Occipital lobe (tissue), 1 donor: ENCODE measurements at regions not wholly inside any gene's neighbourhood (a gene's known extent, or its start where the extent isn't known, plus 50 kb on each side); places are given as distances from the start of the nearest gene placed in this dataset.

Source experiments
- DNase-seq: peaks from one replicate; lab custom pipeline; 2025; lab: John Stamatoyannopoulos, UW

DNA sequence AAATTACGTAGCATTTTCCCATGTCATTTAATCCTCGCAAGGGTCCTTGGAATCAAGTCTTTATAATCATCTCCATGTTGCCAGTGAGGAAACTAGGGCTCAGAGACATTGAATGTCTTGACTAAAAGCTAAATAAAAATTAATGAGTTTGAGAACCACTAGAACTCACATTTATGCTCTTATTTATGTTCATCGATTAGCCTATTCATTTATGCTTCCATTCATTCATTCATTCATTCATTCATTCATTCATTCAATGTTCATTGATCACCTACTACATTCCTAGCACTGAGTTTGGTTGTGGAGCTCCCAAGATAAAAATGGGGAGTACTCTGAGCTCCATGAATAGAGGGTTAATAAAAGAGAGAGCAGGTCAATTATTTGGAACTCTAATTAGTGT, 59.7 kb downstream of the KCNA1 start:
- DNase-seq, result no peak

DNA sequence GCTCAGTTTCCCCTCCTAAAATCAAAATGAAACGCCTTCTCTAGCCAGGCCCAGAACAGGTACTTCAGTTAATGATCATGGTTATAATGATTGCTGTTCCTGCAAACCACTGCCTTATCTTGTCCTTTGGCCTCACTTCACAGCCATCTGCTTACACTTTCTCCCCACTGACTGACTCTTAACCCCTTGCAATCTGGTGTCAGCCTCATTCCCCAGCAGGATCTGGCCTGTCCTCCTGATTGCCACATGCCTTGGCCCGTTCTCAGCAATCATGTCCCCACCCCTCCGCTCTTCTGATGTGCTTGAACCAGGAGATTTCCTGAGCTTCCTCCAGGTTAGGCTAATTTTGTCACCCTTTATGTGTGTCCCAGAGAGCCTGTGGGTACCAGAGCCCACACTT, 64.5 kb downstream of the KCNA1 start:
- no peak for DNase-seq

DNA sequence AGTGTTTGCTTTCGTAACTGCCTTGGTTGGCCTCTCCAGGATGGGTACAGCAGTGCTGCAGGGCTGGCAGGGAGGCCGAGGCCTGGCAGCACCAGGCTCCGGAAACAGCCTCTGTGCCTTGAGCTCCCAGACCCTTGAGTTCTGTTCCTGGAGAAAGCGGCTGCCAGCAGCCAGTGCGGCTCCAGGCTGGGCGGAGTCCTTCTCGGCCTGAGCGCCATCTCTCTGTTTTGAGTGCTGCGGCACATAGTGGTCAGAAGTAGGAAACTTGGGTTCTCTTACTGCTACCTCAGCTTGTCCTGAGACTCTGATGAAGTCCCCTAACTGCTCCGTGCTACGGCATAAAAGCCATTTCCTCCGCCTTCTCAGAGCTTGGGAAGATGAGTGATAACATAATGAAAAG, 65.9 kb downstream of the KCNA1 start:
- no peak for DNase-seq

DNA sequence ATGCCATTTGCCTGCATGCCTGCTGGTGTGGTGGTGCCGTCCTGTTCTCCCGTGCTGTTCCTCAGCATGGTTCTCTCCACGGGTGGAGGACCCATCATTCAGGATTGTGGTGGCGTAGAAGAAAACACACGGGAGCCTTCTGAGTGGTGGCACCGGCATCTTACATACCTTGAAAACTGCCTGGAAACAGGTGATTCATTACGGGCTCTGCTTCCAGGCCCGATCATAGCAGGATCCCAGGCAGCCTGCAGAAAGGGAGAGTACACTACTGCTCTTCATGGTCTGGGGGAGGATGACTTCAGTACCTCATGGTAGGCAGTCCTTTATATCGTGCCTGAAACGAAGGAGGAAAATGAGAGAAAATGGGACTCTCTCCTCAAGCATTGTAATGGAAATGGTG, 66.6 kb upstream of the KCNA5 start:
- DNase-seq, result no peak

DNA sequence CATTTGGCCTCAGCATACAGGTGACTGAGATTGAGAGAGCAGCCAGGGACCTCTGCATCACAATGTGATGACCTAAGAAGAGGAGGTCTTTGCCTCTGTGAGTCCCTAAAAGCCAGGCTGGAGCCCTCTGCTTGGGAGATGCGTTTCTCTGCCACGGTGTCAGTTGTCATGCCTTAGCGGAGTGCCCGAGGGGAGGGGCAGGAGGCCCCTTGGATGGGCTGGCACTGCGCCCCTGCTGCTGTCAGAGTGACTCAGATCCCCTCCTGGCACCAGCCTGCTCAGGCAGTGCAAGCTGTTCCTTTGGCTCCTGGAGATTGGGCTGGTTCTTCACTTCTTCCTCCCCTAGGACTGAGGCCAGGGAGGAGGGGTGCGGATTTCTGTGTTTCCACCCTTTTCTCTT, 64.9 kb upstream of the KCNA5 start:
- DNase-seq, result peak; percentile 12

DNA sequence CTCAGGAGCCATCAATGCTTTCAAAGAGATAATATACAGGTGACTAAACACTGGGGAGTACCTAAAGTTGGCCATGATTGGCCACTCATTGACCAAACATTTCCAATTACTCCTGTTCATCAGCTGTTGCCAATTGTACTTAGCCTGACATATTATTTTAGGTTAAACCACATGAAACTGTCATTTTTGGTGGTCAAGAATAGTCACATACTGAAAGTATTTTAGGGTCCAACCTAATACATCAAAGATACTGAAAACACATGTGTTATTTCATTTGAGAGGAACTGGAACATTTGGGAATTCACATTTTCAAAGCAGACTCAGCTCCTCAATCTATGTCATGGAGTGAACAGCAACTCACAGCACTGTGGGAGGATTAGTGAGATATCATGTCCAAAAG, 63.9 kb upstream of the KCNA5 start:
- DNase-seq, result no peak

DNA sequence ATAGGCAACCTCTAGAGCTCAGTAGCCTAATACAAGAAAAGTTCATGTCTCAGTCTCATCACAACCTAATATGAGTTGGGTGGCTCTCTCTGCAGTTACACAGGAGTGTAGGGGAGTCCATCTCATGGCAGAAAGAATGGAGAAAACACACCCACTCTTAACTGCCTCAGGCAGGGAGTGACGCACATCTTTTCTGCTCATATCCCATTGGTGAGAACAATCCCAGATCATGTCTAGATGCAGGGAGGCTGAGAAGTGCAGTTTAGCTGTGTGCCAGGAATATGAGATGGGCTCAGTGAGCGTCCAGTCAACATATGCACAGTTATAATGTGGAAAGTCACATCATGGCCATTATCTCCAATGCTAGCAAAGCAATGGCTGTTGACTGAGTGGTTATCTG, 59.3 kb upstream of the KCNA5 start:
- peak; percentile 13 for DNase-seq

DNA sequence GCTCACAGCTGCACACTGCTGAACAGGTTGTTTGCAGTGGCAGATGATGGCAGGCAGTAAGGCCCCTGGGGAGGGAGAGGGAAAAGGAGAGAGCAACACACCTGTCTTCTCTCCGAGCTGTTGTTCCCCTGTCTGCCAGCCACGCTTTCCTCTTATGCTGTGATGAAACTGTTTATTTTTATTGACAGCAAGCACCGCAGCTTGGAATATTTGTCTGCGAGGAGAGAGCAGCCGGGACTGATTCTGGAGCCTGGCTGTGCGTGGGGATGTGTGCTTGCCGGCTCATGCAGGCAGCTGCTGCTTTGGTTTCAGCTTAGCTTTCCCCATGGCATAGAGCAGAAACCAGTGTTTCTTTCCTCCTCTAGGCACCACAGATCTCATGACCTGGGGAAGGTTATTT, 58.7 kb upstream of the KCNA5 start:
- DNase-seq, result no peak

DNA sequence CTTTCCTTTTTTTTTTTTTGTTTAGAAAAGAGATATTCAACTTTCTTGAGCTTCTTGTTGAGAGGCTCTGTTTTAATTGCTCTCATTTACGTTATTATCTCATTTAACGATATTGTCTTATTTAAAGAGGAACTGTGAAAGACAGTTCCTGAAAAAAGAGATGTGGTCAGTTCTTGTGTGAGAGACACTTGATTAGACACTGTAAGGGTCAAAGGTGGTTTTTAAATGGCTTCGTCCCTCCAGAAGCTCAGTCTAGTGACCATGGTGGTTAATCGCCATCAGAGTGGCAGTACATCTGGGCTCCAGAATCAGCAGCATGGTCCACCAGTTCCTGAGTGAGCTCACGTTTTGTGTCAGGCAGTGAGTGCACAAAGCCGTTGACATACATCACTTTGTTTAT, 57.9 kb upstream of the KCNA5 start:
- DNase-seq, result no peak

DNA sequence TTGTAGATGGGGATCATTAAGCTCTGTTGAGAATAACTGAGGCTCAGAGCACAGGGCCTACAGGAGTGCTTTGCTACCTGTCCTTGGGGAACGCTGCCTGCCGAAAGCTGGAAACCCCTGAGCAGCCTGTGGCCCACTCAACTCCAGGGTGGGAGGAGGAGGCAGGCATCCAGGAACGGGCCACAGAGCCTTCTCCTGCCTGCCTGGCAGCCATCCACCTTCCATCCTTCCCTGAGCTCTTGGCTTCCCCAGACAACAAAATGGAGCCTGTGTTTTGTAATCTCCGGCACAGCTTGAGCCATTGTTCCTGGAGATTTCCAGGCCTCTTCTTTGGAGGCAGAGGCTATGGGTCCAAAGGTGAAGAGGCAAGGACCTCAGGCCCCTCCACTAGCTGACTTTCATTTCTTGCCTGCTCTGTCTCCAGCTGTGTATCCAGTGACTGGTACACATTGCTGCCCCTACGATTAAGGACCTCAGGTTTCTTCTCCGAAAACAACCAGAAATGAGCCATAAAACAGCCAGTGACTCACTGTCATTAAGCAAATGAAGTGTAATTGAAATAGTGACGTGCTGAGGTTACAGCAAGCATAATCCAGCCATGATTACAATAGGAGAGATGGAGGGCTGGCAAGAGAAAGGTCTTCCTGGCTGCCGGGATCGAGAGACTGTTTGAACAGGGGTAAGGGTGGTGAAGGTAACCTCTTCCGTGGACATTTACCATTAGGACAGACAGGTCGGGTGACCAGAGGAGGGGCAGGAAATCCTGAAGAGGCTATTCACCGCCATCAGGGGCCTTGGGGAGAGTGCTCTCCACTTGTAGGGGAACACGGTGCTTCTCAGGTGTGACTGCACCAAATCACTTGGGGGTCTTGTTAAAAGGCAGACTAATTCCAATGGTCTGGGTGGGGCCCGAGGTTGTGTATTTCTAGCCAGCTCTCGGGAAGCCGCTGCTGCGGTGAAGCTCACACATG, 56.3 kb upstream of the KCNA5 start:
- DNase-seq, result no peak

DNA sequence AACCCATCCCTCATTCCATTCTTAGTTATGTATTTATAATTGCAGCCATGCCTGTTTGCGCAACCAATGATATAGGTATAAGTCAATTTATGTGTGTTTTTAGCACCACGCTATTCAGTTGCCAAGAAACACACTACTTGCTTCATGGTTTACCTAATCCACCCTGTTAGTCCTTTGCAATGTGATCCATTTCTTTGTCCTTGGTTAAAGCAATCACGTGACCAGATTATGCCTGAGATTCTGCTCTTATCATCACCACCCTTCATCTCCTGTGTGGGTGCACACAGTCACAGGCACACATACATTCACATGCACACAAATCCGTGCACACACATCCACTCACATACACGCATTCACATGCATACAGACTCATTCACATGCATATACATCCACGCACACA, 52.3 kb upstream of the KCNA5 start:
- DNase-seq, result no peak

DNA sequence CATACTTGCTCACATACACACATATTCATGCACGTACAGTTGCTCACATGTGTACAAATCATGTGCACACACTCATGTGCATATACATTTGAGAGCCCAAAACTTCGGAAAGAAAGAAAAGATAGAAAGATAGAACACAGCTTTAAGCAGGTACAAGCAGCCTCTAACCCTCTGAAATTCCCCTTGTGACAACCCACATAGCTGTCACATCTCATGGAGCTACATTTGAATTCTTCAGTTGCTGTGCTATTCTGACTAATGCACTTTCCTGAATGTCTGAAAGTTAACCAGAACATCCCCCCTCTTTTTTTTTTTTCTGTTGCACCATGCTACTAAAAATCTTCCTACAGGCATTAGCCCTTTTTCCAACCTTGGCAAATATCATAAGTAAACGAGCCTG, 51.9 kb upstream of the KCNA5 start:
- DNase-seq, result no peak

DNA sequence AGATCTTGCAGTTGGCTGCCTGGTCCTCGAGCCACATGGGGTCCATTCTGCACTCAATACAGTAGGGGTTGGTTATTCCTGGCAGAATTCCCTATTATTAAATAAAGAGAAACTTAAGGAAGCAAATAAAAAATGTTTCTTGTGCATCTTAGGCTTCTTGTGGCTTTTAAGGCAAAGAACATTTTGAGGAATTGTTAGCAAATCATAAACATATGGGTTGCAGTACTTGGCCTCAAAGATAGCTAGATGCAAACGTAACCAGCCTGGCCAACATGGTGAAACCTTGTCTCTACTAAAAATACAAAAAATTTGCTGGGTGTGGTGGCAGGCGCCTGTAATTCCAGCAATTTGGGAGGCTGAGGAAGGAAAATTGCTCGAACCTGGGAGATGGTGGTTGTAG, 50.8 kb upstream of the KCNA5 start:
- DNase-seq, result no peak
